GM19023 (cell line): ENCODE measurements at regions not wholly inside any gene's neighbourhood (a gene's known extent, or its start where the extent isn't known, plus 50 kb on each side); places are given as distances from the start of the nearest gene placed in this dataset.
"Not testable (repeated sequence)": the region's sequence is repeated elsewhere in the genome, so short reads cannot be mapped to it uniquely, and the experiment has no call there.

Experiments
- ATAC-seq: cut with Tn5 transposase; IDR thresholded peaks from one replicate; pipeline ENCODE4 v1.9.1; 2021; ENCODE audit warnings: mild to moderate bottlenecking, moderate library complexity; ENCODE audit not compliant: unreplicated experiment

- ATAC-seq, result no peak
Observed at GRCh38 chr1:38525343-38526043, 334.1 kb downstream of the RRAGC start.

GRCh38 chr1:38524025-38524641, 335.4 kb downstream of the RRAGC start:
- no peak for ATAC-seq

- no peak for ATAC-seq
Observed at GRCh38 chr1:38523568-38523939, 336.0 kb downstream of the RRAGC start.

- ATAC-seq, result no peak
Observed at GRCh38 chr1:38522915-38523567, 336.5 kb downstream of the RRAGC start.

- ATAC-seq, result no peak
Observed at GRCh38 chr1:38516560-38516959, 343.0 kb downstream of the RRAGC start.

- no peak for ATAC-seq
Observed at GRCh38 chr1:38512789-38513188, 346.8 kb downstream of the RRAGC start.

GRCh38 chr1:38512024-38512767, 347.4 kb downstream of the RRAGC start:
- ATAC-seq, result no peak

- ATAC-seq, result no peak
Observed at GRCh38 chr1:38508232-38508631, 351.3 kb downstream of the RRAGC start.

- ATAC-seq, result no peak
Observed at GRCh38 chr1:38507563-38507962, 352.0 kb downstream of the RRAGC start.

GRCh38 chr1:38505944-38506343, 353.6 kb downstream of the RRAGC start:
- no peak for ATAC-seq

- ATAC-seq, result no peak
Observed at GRCh38 chr1:38502758-38503157, 356.8 kb downstream of the RRAGC start.

GRCh38 chr1:38500891-38501290, 358.7 kb downstream of the RRAGC start:
- ATAC-seq, result no peak

GRCh38 chr1:38500352-38500751, 359.2 kb downstream of the RRAGC start:
- no peak for ATAC-seq

GRCh38 chr1:38498686-38499085, 360.9 kb downstream of the RRAGC start:
- no peak for ATAC-seq

GRCh38 chr1:38497921-38498656, 361.5 kb downstream of the RRAGC start:
- no peak for ATAC-seq

GRCh38 chr1:38493306-38493705, 366.3 kb downstream of the RRAGC start:
- not testable (repeated sequence) for ATAC-seq

- no peak for ATAC-seq
Observed at GRCh38 chr1:38489844-38490270, 369.7 kb downstream of the RRAGC start.

GRCh38 chr1:38488162-38488898, 371.2 kb downstream of the RRAGC start:
- ATAC-seq, result no peak

GRCh38 chr1:38487396-38487795, 372.2 kb downstream of the RRAGC start:
- ATAC-seq, result no peak

GRCh38 chr1:38486085-38486484, 373.5 kb downstream of the RRAGC start:
- ATAC-seq, result no peak
